ENCODE measurements at regions not wholly inside any gene's neighbourhood (a gene's known extent, or its start where the extent isn't known, plus 50 kb on each side); places are given as distances from the start of the nearest gene placed in this dataset.

- TF ChIP-seq EZH2 (IDR thresholded peaks at IDR 0.05) (no peak), EZH2phosphoT487 (IDR thresholded peaks at IDR 0.05) (no peak)
- TF ChIP-seq, protein P1, sequence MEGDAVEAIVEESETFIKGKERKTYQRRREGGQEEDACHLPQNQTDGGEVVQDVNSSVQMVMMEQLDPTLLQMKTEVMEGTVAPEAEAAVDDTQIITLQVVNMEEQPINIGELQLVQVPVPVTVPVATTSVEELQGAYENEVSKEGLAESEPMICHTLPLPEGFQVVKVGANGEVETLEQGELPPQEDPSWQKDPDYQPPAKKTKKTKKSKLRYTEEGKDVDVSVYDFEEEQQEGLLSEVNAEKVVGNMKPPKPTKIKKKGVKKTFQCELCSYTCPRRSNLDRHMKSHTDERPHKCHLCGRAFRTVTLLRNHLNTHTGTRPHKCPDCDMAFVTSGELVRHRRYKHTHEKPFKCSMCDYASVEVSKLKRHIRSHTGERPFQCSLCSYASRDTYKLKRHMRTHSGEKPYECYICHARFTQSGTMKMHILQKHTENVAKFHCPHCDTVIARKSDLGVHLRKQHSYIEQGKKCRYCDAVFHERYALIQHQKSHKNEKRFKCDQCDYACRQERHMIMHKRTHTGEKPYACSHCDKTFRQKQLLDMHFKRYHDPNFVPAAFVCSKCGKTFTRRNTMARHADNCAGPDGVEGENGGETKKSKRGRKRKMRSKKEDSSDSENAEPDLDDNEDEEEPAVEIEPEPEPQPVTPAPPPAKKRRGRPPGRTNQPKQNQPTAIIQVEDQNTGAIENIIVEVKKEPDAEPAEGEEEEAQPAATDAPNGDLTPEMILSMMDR (IDR thresholded peaks at IDR 0.05) = no peak
Observed at GRCh38 chr15:87207990-87208580, 1048.5 kb downstream of the NTRK3 start.

Data from neural progenitor cell (in vitro differentiated cells).